Body of pancreas (tissue), 4 donors: ENCODE measurements at regions not wholly inside any gene's neighbourhood (a gene's known extent, or its start where the extent isn't known, plus 50 kb on each side); places are given as distances from the start of the nearest gene placed in this dataset.

Source experiments
- POLR2A ChIP-seq, 3 donors: fragments of 450-650 bp; IDR thresholded peaks; one replicate each; pipeline ENCODE4 v1.6.1; 2016; ENCODE audit warnings: antibody characterized with exemption in 3 of 3, mild to moderate bottlenecking in 2 of 3
- TF ChIP-seq, protein P1 (sequence below), 7 experiments: fragments of 450-650 bp in 4 of 7; fragments of 200-600 bp in 3 of 7; sonication (generic) in 3 of 7; IDR thresholded peaks; one replicate each; pipeline ENCODE4 v1.5.1; 2016 to 2019; ENCODE audit warnings: antibody characterized with exemption in 7 of 7

DNA sequence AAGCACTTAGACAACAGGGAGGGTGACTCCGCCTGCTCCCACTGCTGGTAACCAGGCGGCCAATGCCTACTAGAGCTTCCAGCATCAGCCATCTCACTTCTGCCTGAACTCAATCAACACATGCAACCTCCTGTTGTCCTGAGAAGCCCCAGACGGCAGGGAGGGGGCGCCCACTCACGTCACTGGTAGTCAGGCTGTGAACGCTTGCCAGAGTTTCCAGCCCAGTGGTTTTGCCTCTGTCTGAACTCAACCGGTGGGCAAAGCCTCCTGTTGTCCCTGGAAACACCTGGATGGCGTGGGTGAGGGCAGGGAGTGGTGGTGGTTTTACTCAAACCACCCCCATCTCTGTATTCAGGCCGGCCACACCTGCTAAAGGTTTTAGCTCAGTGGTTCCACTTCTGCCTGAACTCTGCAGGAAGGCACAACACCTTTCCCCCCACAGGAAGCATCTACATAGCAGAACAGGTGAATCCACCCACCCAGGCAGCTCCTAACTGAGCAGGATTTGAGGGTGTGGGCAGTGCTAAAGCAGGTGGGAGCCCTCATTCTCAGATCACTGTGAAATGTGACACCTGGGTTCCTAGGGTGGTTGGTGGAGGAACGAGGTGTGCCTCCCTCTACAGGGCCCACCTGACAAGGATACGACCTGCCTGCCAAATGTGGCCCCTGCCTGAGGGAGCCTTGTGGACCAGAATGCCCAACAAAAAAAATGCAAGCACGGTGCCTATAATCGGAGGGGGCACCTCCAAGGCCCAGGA is 563.0 kb upstream of the SEMA3D start:
- TF ChIP-seq, protein P1, sequence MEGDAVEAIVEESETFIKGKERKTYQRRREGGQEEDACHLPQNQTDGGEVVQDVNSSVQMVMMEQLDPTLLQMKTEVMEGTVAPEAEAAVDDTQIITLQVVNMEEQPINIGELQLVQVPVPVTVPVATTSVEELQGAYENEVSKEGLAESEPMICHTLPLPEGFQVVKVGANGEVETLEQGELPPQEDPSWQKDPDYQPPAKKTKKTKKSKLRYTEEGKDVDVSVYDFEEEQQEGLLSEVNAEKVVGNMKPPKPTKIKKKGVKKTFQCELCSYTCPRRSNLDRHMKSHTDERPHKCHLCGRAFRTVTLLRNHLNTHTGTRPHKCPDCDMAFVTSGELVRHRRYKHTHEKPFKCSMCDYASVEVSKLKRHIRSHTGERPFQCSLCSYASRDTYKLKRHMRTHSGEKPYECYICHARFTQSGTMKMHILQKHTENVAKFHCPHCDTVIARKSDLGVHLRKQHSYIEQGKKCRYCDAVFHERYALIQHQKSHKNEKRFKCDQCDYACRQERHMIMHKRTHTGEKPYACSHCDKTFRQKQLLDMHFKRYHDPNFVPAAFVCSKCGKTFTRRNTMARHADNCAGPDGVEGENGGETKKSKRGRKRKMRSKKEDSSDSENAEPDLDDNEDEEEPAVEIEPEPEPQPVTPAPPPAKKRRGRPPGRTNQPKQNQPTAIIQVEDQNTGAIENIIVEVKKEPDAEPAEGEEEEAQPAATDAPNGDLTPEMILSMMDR (IDR thresholded peaks at IDR 0.05), result no peak
- TF ChIP-seq POLR2A (IDR thresholded peaks at IDR 0.05), result no peak
